ENCODE measurements at regions not wholly inside any gene's neighbourhood (a gene's known extent, or its start where the extent isn't known, plus 50 kb on each side); places are given as distances from the start of the nearest gene placed in this dataset.
"Not testable (repeated sequence)": the region's sequence is repeated elsewhere in the genome, so short reads cannot be mapped to it uniquely, and the experiment has no call there.

DNA sequence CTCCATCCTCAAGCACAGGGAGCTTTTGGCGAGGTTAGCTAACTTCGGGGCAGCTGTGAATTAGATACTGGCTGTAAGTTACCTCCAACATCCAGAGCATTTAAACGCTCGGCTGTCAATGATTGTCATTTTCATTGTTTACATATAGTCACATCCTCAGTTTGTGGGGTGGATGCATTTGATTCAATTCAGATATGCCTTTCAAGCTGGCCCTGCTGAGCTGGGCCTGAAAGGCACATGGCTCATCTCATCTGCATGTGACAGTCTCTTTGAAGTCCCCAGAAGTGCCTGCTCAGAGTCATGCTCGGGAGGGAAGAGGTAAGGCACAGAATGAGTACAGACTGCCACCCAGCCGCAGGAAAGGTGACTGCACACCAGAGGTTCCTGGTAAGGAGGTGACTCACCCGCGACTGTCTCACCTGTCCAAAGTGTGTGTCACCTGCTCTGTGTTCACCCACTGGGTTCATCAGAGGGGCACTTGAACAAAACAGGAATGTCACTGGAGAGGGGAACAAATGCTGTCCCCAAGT lies 281.2 kb upstream of the PLGLB2 start:
- DNase-seq: not testable (repeated sequence)

DNA sequence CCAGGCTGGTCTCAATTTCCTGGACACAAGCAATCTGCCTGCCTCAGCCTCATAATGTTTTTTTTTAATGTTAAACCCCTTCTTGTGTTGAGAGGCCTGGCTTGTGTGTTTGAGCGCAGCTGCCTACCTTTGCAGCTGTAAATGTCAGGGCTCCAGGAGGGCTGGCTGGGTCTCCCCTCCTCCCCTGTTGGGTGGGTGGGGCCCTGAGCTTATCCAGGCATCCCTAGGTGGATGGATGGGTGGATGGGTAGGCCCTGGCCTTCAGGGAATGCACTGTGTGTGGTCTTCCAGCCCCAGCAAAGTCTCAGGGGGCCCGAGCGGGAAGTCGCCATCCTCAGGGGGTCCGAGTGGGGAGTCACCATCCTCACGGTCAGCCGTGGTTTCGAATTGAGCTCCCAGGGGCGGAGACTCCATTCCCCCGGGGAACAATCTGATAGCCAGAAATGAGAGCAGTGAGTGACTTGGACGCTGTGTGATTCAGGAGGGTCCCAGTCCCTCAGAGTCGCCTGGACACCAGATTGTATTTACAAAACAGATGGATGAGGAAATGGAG lies 279.4 kb upstream of the PLGLB2 start:
- DNase-seq: not testable (repeated sequence)

DNA sequence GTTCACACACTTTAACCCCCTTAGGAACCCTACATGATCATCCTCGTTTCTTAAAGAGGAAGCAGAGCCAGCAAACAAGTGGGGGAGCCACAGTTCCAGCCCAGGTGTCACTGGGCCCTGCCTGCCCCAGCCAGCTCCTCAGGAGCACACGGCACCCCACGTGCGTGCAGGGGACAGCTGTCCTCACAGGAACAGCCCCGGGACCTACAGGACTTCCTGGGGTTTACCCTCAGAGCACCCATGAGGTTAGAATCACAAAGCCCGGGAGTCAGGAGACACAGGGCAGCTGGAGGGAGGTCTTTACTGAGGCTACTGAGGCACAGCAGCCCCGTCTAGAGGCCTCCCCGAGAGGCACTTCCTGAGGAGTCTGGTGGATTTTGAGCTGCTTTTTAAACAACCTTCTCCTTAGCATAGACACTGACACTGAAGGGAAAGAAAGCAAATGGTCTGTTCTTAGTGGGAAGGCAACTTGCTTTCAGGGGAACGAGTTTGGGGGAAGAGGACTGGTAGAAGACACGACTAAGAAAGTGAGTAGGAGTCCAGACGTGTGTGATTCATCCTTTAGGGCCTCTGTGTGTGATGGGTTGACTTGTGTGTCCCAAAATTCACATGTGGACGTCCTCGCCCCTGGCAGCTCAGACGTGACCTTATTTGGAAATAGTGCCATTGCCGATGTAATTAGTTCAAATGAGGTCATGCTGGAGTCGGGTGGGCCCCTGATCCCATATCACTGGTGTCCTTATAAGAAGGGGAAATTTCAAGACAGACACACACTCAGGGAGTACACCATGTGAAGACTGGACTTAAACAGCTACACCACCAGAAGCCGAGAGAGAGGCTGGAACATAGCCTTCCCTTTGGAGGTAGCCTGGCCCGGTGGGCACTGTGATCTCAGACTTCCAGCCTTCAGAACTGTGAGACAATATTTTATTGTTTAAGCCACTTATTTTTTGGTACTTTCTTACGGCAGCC lies 278.4 kb upstream of the PLGLB2 start:
- DNase-seq: not testable (repeated sequence)

- DNase-seq: not testable (repeated sequence)
Observed at GRCh38 chr2:87470381-87471380, 277.2 kb upstream of the PLGLB2 start.

DNA sequence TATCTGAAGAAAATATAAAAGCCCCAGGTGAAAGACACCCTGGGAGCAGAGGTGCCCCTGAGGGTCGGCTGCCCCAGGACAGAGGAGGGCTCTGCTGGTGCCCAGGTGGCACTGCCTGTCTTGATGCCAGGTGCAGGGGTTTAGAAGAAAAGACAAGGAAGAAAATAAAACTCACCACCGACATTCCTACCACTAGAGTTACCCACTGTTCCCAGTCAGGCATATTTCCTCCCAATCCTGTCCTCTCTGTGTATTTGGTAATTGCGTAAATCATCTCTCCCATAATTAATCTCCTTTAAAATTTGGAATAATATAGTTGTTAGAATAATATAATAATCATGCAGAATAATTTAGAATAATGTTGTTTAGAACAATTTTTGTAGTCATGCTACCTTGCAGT lies 276.4 kb upstream of the PLGLB2 start:
- not testable (repeated sequence) for DNase-seq

GRCh38 chr2:87476223-87476872 lies 271.5 kb upstream of the PLGLB2 start:
- not testable (repeated sequence) for DNase-seq

DNA sequence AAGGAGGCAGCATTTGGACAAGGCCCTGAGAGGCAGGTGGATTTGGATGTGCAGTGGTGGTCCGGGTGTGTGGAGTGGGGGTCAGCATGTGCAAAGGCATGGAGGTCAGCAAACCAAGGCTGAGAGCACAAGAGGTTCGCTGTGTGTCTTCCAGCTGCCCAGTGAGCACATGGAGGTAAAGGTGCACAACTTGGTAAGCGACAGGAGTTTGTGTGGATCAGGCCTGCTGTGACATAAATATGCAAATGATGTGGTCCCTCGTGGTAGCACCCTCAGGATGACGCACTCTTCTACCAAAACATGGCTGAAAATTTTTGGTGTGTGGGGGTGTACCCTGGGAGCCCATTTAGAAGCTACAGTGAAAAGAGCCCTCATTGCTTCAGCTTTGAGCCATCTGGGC lies 271.0 kb upstream of the PLGLB2 start:
- not testable (repeated sequence) for DNase-seq

- DNase-seq: not testable (repeated sequence)
Observed at GRCh38 chr2:87477669-87478428, 270.0 kb upstream of the PLGLB2 start.

DNA sequence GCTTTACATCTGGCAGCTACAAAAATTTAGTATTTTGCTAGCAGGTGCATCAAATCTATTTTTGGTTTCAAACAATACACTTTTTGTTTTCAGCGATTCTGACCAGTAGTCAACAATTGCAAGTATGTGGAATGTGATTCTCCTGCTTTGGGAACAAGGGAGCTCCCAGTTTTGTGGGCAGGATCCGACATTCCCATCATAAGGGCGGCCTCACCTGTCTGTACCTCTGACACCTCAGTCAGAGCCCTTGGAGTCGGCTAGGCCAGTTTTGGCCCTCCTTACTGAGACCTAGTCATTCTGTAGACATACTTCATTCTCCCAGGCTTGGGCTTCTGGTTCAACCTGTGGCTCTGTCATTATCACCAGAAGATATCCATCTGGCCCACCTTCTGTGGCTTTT lies 269.0 kb upstream of the PLGLB2 start:
- DNase-seq: not testable (repeated sequence)

DNA sequence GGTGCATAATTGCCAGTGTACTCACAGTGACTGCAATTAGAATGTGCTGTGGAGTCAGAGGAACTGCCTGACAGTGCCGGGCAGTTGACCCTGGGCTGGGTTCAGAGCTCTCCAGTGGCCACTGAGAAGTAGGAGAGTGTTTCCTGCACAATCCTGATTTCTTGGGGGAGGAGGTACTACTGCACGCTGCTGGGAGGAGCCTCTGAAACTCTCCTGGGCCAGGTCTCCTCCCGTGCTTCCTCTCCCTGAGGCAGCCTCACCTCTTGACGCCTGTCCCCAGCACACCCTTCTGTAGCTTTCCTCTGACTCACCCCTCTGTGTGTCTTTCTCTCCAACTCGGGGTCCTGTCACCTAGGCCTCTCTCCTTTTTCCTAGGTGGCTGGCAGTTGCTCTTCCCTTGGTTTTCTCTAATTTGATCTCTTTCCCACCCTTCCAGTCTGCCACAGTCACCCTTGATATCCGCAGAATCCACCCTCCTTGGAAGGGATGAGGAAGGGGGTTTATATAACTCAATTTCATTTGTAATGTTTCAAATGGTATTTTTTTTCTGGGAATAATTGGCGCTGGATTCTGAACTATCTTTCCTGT lies 264.7 kb upstream of the PLGLB2 start:
- not testable (repeated sequence) for DNase-seq

DNA sequence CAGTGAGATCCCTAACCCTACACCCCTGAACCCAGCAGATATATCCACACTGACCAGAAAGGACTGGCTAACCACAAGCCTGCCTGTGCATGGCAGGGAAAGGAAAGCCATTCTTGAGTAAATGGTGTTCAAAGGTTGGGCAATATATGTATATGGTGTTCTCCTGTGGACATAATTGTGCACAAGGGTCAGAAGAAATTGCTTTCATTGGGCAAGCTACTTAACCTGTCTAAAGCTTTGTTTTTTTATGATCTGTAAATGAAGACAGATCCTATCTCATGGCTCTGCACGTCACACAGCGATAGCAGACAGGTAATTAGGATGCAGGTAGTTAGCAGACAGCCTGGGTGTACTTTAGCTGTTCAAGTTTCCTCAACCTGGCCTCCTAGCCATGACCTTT lies 263.5 kb upstream of the PLGLB2 start:
- DNase-seq: not testable (repeated sequence)

DNA sequence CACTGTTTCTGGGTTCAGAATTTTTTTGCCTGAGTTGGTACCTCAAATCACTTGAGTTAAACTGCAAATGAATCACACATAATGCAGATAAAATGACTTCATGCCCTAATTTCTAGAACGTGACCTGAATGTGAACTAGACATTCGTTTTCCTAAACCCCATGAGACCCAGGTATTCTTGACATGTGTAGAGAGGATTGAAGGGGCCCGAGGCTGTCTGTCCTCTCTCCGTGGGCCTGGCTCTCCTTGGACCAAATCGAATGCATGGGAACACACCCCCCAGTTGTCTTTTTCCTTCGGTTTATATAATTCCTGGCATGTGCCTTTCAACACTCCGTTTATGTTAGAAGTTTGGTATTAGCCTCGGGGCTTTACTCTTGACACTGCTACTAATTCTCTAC lies 262.4 kb upstream of the PLGLB2 start:
- DNase-seq: not testable (repeated sequence)

DNA sequence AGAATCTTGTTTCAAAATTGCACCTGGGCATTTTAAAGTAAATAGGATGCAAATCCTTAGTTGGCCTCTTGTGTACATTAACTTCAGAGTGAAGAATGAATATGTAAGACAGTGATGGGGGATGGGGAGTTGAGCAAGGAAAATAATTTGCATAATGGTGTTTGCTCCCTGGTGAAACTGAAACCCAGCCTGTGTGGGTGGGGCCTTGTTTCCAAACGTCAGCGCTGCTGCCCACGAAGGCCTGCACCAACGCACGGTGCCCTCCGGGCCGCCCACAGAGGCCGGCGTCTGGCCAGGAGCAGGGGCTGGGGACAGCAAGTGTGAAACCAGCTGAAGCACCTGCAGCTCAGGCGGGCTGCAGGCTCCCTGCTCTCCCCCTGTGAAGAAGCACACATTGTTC lies 262.0 kb upstream of the PLGLB2 start:
- not testable (repeated sequence) for DNase-seq

DNA sequence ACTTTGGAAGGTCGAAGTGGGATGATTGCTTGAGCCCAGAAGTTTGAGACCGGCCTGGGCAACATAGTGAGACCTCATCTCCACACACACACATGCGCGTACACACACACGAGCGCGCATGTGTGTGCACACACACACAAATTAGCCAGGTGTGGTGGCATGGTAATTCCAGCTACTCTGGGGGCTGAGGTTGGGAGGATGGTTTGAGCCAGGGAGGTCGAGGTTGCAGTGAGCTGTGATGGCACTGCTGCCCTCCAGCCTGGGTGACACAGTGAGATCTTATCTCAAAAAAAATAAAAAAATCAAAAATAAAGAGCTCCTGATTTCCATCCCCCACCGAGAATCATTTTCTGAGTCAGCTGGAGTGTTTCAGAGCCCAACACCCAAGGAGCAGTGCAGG lies 261.5 kb upstream of the PLGLB2 start:
- not testable (repeated sequence) for DNase-seq

GRCh38 chr2:87488021-87488420 lies 259.9 kb upstream of the PLGLB2 start:
- DNase-seq: not testable (repeated sequence)

DNA sequence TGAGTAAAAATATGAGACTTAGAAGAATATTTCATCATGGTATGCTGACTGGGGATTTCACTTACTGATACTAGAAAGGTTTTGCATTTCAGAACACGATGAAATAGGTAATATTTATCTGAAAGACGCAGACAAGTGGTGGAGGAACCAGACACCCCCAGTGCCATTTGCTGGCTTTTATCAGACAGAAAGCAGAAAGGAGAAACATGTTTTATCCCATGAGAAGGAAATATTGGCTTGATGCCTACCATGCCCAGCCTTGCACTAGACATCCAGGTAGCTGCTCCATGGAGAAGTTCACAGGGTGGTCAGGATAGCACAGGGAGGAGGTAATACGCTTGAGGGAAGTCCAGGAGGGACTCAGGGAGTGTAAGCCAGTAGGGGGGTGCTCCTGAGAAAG lies 258.9 kb upstream of the PLGLB2 start:
- not testable (repeated sequence) for DNase-seq

- not testable (repeated sequence) for DNase-seq
Observed at GRCh38 chr2:87494846-87495245, 253.0 kb upstream of the PLGLB2 start.

DNA sequence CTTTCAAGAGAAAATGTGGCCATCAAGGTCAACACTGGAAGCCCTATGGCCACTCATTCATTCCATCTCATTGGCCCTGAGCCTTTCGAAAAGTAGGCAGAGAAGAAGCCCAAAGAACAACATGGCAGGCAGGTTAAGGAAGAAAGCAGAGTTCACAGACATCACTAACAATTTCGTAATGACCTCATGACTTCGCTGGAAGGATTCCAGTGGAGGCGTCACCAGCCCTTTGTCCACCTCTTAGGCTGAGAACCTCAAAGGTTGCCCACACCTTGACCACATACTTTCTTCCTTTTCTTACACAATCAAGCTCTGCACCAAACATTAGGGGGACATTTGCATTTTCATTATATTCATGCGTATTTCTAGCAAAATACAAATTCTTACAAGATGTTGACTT lies 252.4 kb upstream of the PLGLB2 start:
- DNase-seq: not testable (repeated sequence)

- not testable (repeated sequence) for DNase-seq
Observed at GRCh38 chr2:87496036-87497006, 251.6 kb upstream of the PLGLB2 start.

GRCh38 chr2:87497135-87497534 lies 250.8 kb upstream of the PLGLB2 start:
- not testable (repeated sequence) for DNase-seq
